Rectal smooth muscle tissue (tissue), 1 donor: ENCODE measurements at regions not wholly inside any gene's neighbourhood (a gene's known extent, or its start where the extent isn't known, plus 50 kb on each side); places are given as distances from the start of the nearest gene placed in this dataset.
"Not testable (repeated sequence)": the region's sequence is repeated elsewhere in the genome, so short reads cannot be mapped to it uniquely, and the experiment has no call there.

ENCODE experiments used
- H3K27ac ChIP-seq: one replicate; pipeline ENCODE4 v1.7.0; 2013; ENCODE audit warnings: low read depth, low read length, inconsistent platforms
- H3K27me3 ChIP-seq: one replicate; pipeline ENCODE4 v1.7.0; 2013; ENCODE audit warnings: low read length; ENCODE audit not compliant: control insufficient read depth, insufficient read depth
- H3K36me3 ChIP-seq: one replicate; pipeline ENCODE4 v1.7.0; 2013; ENCODE audit warnings: low read length; ENCODE audit not compliant: control insufficient read depth, insufficient read depth
- H3K4me1 ChIP-seq: one replicate; pipeline ENCODE4 v1.7.0; 2013; ENCODE audit warnings: low read length; ENCODE audit not compliant: control insufficient read depth, insufficient read depth
- H3K4me3 ChIP-seq: one replicate; pipeline ENCODE4 v1.7.0; 2013; ENCODE audit warnings: low read length
- H3K9ac ChIP-seq: one replicate; pipeline ENCODE4 v1.7.0; 2013; ENCODE audit warnings: low read length

DNA sequence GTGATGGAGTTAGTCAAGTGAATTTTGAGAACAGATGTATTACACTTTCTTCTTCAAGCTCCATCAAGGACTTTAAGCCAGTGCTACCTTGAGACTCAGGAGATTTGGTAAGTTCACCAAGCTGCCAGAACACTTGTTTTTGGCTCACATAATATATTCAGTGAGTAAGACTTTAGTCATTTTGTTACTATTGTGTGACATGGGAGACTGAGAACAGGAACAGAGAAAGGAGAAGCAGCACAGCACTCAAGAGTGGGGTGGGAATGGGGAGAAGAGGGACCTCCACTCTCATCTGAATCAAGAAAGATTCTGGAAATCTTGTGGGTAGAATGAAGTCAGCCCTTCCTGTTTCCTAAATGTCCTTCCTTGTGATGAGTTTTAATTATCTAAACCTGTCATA lies 87.3 kb upstream of the TET2 start:
- no peaks in the 10 kb centered on the region for H3K27me3 ChIP-seq
- no peak overlapping the region for H3K27ac ChIP-seq
- no peak overlapping the region for H3K9ac ChIP-seq
- no peaks in the 10 kb centered on the region for H3K36me3 ChIP-seq
- H3K4me3 ChIP-seq: no peak overlapping the region
- no peaks in the 10 kb centered on the region for H3K4me1 ChIP-seq

DNA sequence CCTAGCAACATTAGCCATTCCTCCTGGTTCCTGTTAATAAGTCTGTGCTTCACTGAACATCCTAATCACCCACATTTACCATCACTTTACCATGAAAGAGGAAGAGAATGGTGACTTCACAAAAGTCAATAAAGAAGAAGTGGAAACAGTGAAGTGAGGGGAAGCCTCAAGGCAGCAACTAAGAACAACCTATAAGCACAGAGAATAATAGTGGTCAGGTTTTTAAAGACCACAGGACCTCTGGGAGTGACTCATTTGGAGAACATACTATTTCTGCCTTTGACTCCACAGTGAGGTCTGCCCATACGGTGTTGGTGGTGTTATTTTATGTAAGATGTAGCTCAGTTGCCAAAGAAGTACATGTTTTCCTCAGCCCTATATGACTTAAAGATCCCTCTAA lies 86.0 kb upstream of the TET2 start:
- Histone ChIP-seq H3K27ac (no peak overlapping the region), H3K9ac (no peak overlapping the region), H3K4me1 (no peaks in the 10 kb centered on the region), H3K36me3 (no peaks in the 10 kb centered on the region), H3K4me3 (no peak overlapping the region), H3K27me3 (no peaks in the 10 kb centered on the region)

DNA sequence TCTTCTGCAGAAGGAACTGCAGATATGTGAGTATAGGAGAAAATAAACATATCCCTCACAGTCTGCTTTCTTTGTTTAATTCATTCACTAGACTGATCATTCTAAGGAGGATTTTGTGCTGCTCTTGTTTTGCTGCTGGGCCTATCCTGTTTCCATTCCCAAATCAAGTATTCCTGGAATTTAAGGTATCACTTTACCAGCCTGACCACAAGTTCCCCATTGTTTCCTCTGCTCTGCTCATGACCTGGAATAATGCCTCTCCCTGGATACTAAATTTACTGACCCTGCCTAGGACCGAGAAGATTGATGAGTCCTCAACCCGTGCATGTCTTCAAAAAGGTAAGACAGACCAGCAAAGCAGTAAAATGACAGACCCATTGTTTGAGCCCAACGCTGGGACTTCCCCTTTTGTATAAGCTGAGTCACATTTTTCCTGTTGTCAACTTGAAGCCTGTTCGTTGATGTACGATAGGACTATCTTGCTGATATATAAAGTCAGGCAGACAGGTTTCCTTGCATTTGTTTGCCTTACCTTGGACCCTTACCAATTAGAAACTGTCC lies 85.5 kb upstream of the TET2 start:
- Histone ChIP-seq H3K36me3 (no peaks in the 10 kb centered on the region), H3K9ac (no peak overlapping the region), H3K4me3 (no peak overlapping the region), H3K27me3 (no peaks in the 10 kb centered on the region), H3K4me1 (no peaks in the 10 kb centered on the region), H3K27ac (no peak overlapping the region)

DNA sequence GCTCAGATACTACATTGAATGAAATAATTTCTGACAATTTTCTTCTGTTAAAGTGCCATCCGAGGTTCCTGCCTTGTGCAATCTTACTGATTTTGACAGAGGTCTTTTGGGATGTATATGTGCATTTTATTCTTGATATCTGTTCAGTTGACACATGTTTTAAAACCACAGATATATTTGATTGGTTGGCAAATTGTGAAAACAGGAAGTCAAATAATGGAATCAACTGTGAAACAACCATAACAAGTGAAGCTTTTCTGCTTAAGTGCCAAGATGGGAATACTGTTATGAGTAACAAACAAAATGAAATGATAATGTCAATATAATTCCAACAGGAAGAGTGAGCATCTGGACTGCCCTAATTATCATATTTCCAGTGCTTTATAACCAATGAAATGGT lies 84.9 kb upstream of the TET2 start:
- H3K36me3 ChIP-seq: no peaks in the 10 kb centered on the region
- no peak overlapping the region for H3K9ac ChIP-seq
- no peaks in the 10 kb centered on the region for H3K27me3 ChIP-seq
- H3K4me3 ChIP-seq: no peak overlapping the region
- no peaks in the 10 kb centered on the region for H3K4me1 ChIP-seq
- no peak overlapping the region for H3K27ac ChIP-seq

DNA sequence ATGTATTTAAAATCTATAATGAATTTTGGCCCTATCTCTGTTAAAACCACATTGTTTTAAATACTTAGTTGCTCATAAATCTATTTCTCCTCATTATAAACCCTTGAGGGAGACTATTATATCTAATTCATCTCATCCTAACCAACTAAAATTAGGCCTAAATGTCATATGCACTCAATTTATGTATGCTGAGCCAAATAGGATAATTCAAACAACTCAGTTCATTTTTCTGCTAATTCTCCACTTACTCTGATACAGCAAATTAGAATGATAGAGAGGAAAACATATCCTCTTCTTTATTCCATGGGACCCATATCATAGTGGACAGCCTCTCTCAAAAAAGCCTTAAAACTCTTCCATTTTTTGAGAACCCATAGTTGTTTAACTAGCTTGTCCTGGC lies 80.3 kb upstream of the TET2 start:
- Histone ChIP-seq H3K36me3 (no peaks in the 10 kb centered on the region), H3K4me3 (no peak overlapping the region), H3K4me1 (no peaks in the 10 kb centered on the region), H3K9ac (no peak overlapping the region), H3K27ac (no peak overlapping the region), H3K27me3 (no peaks in the 10 kb centered on the region)

DNA sequence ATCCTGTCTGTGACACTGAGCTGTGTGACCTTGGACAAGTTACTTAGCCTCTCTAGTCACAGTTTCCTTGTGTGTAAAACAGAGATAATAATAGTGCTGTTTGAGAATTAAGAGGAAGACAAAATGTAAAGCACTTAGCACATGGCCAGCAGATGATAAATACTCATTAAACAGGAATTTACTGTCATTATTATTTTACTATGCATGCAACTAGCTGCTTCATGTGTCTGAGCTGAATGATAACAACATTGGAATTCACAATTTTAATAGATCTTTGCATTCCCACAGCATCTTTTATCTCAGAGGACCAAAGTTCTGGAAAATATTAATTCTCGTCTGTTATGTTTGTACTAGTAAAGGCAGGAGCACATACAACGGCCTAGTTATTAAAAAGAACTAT lies 79.2 kb upstream of the TET2 start:
- no peaks in the 10 kb centered on the region for H3K4me1 ChIP-seq
- H3K27ac ChIP-seq: no peak overlapping the region
- no peaks in the 10 kb centered on the region for H3K36me3 ChIP-seq
- no peaks in the 10 kb centered on the region for H3K27me3 ChIP-seq
- H3K4me3 ChIP-seq: no peak overlapping the region
- no peak overlapping the region for H3K9ac ChIP-seq

DNA sequence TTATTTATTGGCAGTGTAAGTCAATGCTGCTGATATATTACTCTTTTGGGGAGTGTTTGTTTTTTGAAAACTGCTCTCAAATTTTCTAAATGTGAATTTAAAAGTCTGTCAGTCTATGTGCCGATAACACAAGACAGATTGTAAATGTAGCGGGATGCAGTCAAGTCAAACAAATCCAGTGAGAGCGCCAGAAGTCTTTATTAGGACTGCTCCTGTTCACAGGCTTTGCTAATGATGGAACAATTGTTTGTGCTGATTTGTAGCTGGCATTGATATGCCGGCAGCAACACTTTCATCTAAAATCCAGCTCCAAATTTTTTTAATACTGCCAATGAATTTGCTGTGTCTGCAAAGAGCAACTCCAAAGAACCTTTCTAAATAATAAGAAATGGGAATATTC lies 78.7 kb upstream of the TET2 start:
- Histone ChIP-seq H3K27ac (no peak overlapping the region), H3K36me3 (no peaks in the 10 kb centered on the region)

DNA sequence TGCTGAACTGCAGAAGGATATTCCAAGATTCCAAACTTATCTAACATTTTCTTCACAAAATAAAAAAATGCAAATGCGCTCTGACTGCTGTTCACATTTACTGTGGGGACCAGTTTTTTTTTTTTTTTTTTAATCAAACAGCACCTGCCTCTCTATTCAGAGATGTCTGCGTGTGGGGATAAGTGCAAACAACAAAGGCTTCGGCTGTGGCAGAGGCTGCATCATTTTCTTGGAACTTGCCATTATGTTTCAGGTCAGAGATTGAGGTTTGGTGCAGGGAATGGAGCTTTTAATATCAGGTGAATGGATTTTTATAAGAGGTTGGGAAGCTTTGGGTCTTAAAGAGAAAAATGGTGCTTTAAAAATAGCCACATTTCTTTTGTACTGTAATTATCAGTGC lies 78.2 kb upstream of the TET2 start:
- no peaks in the 10 kb centered on the region for H3K27me3 ChIP-seq
- no peaks in the 10 kb centered on the region for H3K4me1 ChIP-seq
- H3K4me3 ChIP-seq: no peak overlapping the region
- no peaks in the 10 kb centered on the region for H3K36me3 ChIP-seq
- H3K9ac ChIP-seq: no peak overlapping the region
- no peak overlapping the region for H3K27ac ChIP-seq

More for the DNA sequence above, 78.7 kb upstream of the TET2 start:
- H3K4me1 ChIP-seq: no peaks in the 10 kb centered on the region
- no peaks in the 10 kb centered on the region for H3K27me3 ChIP-seq
- no peak overlapping the region for H3K4me3 ChIP-seq
- H3K9ac ChIP-seq: no peak overlapping the region

DNA sequence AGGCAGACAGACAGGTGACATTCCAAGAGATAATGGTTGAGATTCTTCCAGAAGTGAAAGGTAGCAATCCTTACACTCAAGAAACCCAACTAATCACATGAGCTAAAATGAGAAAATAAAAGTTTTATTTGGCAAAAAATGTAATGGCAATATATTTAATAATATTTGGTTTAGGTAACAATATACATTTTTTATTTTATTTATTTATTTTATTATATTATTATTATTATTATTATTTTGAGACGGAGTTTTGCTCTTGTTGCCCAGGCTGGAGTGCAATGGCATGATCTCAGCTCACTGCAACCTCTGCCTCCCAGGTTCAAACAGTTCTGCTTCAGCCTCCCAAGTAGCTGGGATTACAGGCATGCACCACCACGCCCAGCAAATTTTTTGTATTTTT lies 74.6 kb upstream of the TET2 start:
- not testable (repeated sequence) for H3K9ac ChIP-seq, H3K4me1 ChIP-seq, H3K27me3 ChIP-seq, H3K36me3 ChIP-seq, H3K27ac ChIP-seq, H3K4me3 ChIP-seq

DNA sequence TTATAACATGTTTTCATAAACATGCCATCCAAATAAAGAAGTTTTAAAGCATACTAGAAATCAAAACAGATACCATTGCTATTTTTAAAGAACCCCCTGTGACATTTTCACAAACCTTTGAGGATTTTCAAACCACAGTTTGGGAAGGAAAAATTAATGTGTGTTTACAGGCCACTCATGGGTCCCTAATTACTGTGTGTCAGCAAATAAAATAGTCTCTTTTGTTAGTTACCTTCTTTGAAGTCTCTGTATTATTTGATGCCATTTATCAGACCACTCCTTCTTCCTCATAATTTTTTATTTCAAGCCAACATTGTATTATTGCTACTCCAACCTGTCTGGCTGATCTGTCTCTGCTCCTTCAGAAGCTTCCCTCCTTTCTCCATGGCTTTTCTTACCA lies 72.6 kb upstream of the TET2 start:
- Histone ChIP-seq H3K4me1 (no peaks in the 10 kb centered on the region), H3K27me3 (no peaks in the 10 kb centered on the region), H3K36me3 (no peaks in the 10 kb centered on the region), H3K27ac (no peak overlapping the region), H3K9ac (no peak overlapping the region), H3K4me3 (no peak overlapping the region)

DNA sequence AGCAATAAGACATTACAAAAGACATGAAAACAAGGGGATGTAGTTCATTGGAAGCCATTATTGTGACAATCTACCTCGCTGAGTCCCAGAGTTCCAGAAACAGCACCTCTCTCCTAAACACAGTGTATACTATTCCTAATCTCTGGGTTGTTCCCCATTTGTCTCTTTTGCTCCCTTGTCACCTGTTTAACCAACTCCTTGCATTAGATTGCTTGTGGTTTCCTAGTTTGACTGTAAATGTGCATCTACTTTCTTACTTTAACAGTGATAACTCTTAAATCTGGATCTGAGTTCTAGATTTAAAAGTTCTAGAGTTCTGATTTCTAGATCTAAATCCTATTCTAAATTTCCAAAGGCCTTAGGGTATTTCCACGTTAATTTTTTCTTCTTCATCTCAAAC lies 71.6 kb upstream of the TET2 start:
- Histone ChIP-seq H3K4me1 (no peaks in the 10 kb centered on the region), H3K4me3 (no peak overlapping the region), H3K27ac (no peak overlapping the region)

DNA sequence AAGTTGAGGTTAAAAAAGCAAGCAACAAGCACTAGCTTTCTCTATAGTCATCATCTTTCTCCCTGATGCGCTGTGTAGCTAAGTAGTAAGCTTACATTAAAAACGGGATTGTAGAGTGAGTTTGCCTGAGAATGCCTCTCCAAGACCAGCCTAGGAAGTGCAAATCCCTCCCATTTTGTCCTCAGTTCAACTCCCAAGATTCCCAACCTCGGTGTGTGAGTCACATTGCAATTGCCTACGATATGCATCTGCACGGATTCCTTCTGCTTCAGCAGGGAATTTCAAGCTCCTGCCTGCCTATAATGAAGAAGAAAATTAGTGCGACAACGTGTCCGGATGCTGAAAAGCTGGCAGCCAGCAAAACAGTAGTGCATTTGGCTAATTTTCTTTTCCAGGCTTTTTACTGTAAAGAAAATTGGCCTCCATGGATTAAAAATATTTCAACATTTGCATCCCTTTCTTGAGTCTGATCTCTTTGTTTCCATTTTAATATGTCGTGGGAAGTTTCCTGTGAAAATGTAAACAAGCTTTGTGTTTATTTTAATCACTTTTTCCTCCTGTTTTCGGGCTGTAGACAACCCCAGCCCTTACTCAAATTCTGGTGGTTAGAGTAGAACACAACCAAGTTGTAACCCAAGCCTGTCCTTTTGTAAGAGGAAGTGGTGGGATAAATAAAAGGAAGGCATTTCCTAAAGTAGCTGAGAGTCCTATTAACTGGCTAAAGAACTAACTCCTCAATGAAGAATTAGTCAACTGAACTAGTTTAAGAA lies 58.4 kb upstream of the TET2 start:
- H3K4me3 ChIP-seq: no peak overlapping the region
- peaks cover 5% of the 10 kb centered on the region for H3K4me1 ChIP-seq
- H3K36me3 ChIP-seq: no peaks in the 10 kb centered on the region
- H3K27ac ChIP-seq: no peak overlapping the region
- H3K27me3 ChIP-seq: no peaks in the 10 kb centered on the region
- no peak overlapping the region for H3K9ac ChIP-seq

More for the DNA sequence above, 71.6 kb upstream of the TET2 start:
- Histone ChIP-seq H3K36me3 (no peaks in the 10 kb centered on the region), H3K27me3 (no peaks in the 10 kb centered on the region), H3K9ac (no peak overlapping the region)

DNA sequence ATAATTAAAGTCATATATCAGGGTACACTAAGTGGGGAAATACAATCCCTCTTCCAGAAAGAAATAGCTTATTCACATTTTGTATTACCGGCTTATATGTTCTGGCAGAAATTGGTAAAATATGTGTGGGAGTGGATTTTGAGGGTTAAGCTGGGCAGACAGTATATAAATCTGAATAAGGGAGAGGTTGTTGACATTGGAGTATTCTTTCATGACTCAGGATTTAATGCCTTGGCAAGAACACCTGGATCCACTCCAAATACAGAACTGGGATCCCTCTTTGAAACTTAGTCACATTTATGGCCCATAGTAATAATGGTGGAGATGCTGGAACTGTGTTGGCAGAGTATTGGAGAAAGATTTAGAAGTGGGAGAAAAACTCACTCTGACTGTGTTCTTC lies 54.3 kb upstream of the TET2 start:
- Histone ChIP-seq H3K4me3 (no peak overlapping the region), H3K27me3 (no peaks in the 10 kb centered on the region), H3K9ac (no peak overlapping the region), H3K4me1 (peaks cover 4% of the 10 kb centered on the region), H3K27ac (no peak overlapping the region), H3K36me3 (no peaks in the 10 kb centered on the region)
